ENCODE measurements at regions not wholly inside any gene's neighbourhood (a gene's known extent, or its start where the extent isn't known, plus 50 kb on each side); places are given as distances from the start of the nearest gene placed in this dataset.

GRCh38 chr2:240310645-240311044 is 124.8 kb upstream of the GPC1 start:
- TF ChIP-seq, protein P1, sequence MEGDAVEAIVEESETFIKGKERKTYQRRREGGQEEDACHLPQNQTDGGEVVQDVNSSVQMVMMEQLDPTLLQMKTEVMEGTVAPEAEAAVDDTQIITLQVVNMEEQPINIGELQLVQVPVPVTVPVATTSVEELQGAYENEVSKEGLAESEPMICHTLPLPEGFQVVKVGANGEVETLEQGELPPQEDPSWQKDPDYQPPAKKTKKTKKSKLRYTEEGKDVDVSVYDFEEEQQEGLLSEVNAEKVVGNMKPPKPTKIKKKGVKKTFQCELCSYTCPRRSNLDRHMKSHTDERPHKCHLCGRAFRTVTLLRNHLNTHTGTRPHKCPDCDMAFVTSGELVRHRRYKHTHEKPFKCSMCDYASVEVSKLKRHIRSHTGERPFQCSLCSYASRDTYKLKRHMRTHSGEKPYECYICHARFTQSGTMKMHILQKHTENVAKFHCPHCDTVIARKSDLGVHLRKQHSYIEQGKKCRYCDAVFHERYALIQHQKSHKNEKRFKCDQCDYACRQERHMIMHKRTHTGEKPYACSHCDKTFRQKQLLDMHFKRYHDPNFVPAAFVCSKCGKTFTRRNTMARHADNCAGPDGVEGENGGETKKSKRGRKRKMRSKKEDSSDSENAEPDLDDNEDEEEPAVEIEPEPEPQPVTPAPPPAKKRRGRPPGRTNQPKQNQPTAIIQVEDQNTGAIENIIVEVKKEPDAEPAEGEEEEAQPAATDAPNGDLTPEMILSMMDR (conservative IDR thresholded peaks at IDR 0.05): no peak
- TF ChIP-seq ZFX (IDR thresholded peaks at IDR 0.05): no peak

Data from C4-2B (cell line).